GM21360 (cell line): ENCODE measurements at regions not wholly inside any gene's neighbourhood (a gene's known extent, or its start where the extent isn't known, plus 50 kb on each side); places are given as distances from the start of the nearest gene placed in this dataset.
"Not testable (repeated sequence)": the region's sequence is repeated elsewhere in the genome, so short reads cannot be mapped to it uniquely, and the experiment has no call there.

Experiments
- ATAC-seq: cut with Tn5 transposase; IDR thresholded peaks from one replicate; pipeline ENCODE4 v1.9.1; 2021; ENCODE audit warnings: mild to moderate bottlenecking, moderate library complexity; ENCODE audit not compliant: unreplicated experiment

- ATAC-seq: peak; percentile 89
These were observed 303.1 kb downstream of the RPLP1 start for GRCh38 chr15:69755551-69756310.

- ATAC-seq: no peak
These were observed 303.8 kb downstream of the RPLP1 start for GRCh38 chr15:69756440-69756839.

GRCh38 chr15:69757186-69757585 is 304.6 kb downstream of the RPLP1 start:
- ATAC-seq: no peak

GRCh38 chr15:69758291-69758771 is 305.7 kb downstream of the RPLP1 start:
- ATAC-seq: no peak

GRCh38 chr15:69758810-69759790 is 306.5 kb downstream of the RPLP1 start:
- no peak for ATAC-seq

- no peak for ATAC-seq
These were observed 307.7 kb downstream of the RPLP1 start for GRCh38 chr15:69760258-69760845.

GRCh38 chr15:69760890-69761568 is 308.4 kb downstream of the RPLP1 start:
- peak; percentile 69 for ATAC-seq

- ATAC-seq: no peak
These were observed 309.9 kb downstream of the RPLP1 start for GRCh38 chr15:69762373-69763148.

- no peak for ATAC-seq
These were observed 311.2 kb downstream of the RPLP1 start for GRCh38 chr15:69763831-69764230.

GRCh38 chr15:69766156-69766555 is 313.5 kb downstream of the RPLP1 start:
- no peak for ATAC-seq

- ATAC-seq: no peak
These were observed 314.6 kb downstream of the RPLP1 start for GRCh38 chr15:69767191-69767590.

- ATAC-seq: not testable (repeated sequence)
These were observed 316.7 kb downstream of the RPLP1 start for GRCh38 chr15:69769336-69769735.

- ATAC-seq: not testable (repeated sequence)
These were observed 321.6 kb downstream of the RPLP1 start for GRCh38 chr15:69774258-69774657.

- not testable (repeated sequence) for ATAC-seq
These were observed 322.1 kb downstream of the RPLP1 start for GRCh38 chr15:69774711-69775110.

- ATAC-seq: no peak
These were observed 320.4 kb downstream of the TLE3 start for GRCh38 chr15:69777356-69777755.

GRCh38 chr15:69780374-69780773 is 317.3 kb downstream of the TLE3 start:
- no peak for ATAC-seq

- ATAC-seq: no peak
These were observed 316.7 kb downstream of the TLE3 start for GRCh38 chr15:69780981-69781380.

GRCh38 chr15:69781411-69782125 is 316.1 kb downstream of the TLE3 start:
- no peak for ATAC-seq

- no peak for ATAC-seq
These were observed 315.5 kb downstream of the TLE3 start for GRCh38 chr15:69782139-69782658.
